T47D (cell line): ENCODE measurements at regions not wholly inside any gene's neighbourhood (a gene's known extent, or its start where the extent isn't known, plus 50 kb on each side); places are given as distances from the start of the nearest gene placed in this dataset.

Experiments used
- DNase-seq, 2 experiments: peaks; one replicate each; pipeline versions ENCODE4 v3.0.0 to v3.0.0-alpha.2; 2011 to 2012; ENCODE audit warnings: low read depth in 1 of 2, low spot score in 1 of 2
- JUND ChIP-seq: IDR thresholded peaks from 2 replicates; pipeline ENCODE4 v1.6.1; 2012; ENCODE audit warnings: low read depth
- in situ Hi-C: cut with HindIII; loops from 2 replicates; pipeline ENCODE4 v1.10.0; 2016; ENCODE audit warnings: low sequenced_read_pairs, low pct_unique_long_range_greater_than_20kb

- in situ Hi-C loops: no loop called here
- no peak for DNase-seq
- TF ChIP-seq JUND: no peak
Observed at GRCh38 chr6:63371104-63371715, 51.4 kb upstream of the LGSN start.

- no peak for TF ChIP-seq JUND
- in situ Hi-C loops: no loop called here
- no peak for DNase-seq
Observed at GRCh38 chr6:63372951-63373533, 53.3 kb upstream of the LGSN start.

GRCh38 chr6:63389191-63389844, 69.5 kb upstream of the LGSN start:
- no peak for TF ChIP-seq JUND
- in situ Hi-C loops: no loop called here
- DNase-seq: no peak

DNA sequence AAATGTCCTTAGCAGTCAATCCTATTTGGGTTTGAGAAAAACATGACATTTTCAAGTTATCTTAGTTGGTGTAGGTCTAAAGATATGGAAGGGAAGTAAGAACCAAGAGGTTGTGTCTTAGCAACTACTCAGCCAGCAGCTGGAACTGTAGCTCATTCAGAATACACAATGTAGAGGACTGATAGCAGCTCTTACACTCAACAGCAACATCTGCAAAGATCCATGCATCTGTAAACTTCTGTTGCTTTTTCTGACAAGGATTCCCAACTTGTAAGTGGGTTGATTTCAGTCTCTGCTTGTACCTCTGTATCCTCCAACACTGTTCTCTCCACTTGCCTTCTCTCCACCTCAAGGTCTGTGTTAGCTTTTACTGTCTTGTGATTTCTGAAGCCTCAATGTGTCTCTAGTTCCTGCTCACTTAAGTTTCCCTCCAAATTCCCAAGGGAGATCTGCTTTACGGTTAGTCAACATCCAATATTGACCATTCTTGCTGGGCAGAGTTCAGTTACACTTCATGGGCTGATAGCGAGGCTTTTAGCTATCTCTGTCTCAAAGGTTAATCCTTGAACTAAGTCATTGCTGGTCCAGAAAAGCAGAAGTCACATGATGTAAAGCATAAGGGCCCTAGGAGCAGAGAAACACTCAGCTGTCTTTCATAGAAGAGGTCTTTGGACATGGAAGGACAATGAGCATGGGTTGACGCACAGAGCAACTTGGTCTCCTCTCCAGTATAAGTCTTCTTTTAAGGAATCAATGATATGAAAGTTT, 71.6 kb upstream of the LGSN start:
- in situ Hi-C loops: no loop called here
- TF ChIP-seq JUND: no peak
- no peak for DNase-seq

DNA sequence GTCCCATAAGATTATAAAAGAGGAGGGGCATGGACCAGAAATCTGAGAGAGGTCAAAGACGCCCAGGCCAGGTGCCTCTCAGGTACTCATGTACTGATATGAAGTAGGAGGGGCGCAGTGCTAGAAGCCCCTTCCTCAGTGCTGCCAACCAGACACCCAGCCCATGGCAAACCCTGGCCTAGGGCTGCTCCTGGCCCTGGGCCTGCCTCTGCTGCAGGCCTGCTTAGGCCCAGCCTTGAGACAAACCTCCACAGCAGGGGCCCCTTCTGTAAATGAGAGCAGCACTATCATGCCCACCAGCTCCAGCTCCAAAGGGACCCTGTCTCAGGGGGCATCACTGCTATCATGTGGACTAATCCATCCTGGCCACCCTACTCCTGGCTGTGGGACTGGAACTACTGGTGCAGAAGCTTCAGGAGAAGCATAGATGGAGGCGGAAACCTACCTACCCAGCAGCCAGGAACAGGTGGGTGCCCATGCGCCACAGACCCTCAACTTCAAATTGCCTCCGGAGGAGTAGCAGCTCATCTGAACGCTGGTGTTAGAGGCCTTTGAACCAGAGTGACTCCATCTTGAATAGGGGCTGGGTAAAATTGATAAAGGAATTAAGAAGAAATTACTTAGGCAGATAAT, 72.4 kb upstream of the LGSN start:
- in situ Hi-C loops: no loop called here
- no peak for DNase-seq
- TF ChIP-seq JUND: no peak

DNA sequence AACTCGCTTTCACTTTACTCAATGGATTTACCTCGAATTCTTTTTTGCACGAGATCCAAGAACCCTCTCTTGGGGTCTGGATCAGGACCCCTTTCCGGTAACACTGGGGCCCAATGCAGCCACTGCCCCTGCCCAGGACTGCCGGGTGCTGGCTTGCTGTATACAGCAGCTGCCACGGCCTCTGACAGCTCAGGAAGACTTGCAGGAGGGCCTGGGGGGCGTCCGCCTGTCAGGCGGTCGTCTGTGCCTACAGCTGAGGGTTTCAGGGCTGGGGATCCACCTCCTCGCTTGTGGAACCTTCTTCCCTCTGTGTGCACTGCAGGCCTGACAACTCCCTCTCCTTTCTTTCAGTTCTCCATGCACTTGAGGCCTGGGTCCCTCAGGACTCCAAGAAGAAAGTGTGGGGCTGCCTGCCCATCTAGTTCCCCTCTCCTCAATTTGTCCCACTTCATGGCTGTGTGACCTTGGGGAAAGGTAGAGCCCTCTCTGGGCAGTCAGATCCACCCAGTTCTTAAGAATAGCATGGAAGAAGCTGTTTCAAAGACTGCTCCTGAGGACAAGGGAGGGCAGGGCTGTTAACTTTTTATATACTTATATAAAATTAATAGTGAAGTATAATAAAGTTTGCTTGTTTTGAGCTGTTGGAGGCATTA, 75.0 kb upstream of the LGSN start:
- in situ Hi-C loops: no loop called here
- TF ChIP-seq JUND: no peak
- DNase-seq: no peak

DNA sequence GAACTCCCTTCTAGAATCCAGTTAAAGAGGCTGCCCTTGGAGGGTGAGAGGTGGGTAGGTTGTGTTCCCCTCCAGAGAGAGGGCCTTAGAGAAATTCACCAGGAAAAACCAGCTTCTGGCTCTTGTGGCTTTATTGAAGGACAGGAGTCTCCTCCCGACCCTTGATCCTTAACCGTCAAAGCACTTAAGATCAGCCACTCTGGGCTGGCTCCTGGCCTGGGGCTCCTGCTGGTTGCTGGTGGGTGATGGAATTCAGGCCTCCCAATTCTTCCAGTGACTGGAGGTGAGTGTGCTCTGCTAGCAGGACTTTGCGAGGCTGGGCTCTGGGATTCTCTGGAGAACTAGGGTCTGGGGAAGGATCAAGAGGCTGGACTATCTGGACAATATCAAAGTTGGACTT, 75.6 kb upstream of the LGSN start:
- in situ Hi-C loops: no loop called here
- DNase-seq: no peak
- TF ChIP-seq JUND: no peak

DNA sequence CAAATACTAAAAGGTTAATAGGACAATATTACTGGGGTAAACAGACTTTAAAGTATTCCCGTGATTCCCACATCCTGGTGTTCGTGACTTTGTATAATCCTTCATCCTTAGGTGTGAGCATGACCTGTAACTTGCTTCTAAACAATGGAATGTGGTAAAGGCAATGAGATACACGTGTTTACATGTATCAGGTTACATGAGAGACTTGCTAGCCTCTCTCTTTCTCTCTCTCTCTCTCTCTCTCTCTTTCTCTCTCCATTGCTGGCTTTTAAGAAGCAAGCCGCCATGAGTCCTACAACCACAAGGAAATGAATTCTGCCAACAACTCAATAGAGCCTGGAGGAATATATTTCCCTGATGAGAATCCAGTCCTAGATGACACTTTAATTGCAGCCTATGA, 83.9 kb upstream of the LGSN start:
- peak in 1 of 2 experiments; percentile 29 for DNase-seq
- no peak for TF ChIP-seq JUND
- in situ Hi-C loops: no loop called here

- no peak for DNase-seq
- in situ Hi-C loops: no loop called here
- TF ChIP-seq JUND: no peak
Observed at GRCh38 chr6:63410435-63411426, 90.9 kb upstream of the LGSN start.

- TF ChIP-seq JUND: no peak
- no peak for DNase-seq
- in situ Hi-C loops: no loop called here
Observed at GRCh38 chr6:63415286-63415685, 95.5 kb upstream of the LGSN start.

DNA sequence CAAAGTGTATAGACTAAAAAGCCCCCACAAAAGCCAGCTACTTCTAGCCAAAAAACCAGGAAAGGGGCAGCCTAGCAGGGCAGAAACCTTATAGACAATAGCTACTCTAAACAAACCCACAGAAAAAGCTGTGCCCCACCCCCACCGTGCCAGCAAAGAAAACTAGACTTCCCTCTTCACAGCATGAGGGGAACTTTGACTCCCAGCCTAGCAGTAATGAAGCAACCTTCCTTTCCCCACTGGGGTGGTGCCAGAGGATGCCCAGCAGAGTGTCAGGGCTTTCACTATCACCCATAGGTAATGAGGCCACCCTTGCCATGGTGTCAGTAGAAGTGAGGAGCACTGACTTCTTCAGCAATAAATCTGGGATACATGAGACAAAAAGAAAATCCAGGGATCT, 99.0 kb upstream of the LGSN start:
- TF ChIP-seq JUND: no peak
- in situ Hi-C loops: no loop called here
- DNase-seq: no peak
